PFSK-1 (cell line): ENCODE measurements at regions not wholly inside any gene's neighbourhood (a gene's known extent, or its start where the extent isn't known, plus 50 kb on each side); places are given as distances from the start of the nearest gene placed in this dataset.

Experiments used
- POLR2AphosphoS5 ChIP-seq: IDR thresholded peaks from 2 replicates; pipeline ENCODE4 v1.6.1; 2012; ENCODE audit warnings: low read depth, mild to moderate bottlenecking, control low read depth, low read length, moderate library complexity
- SIN3A ChIP-seq: IDR thresholded peaks from 2 replicates; pipeline ENCODE4 v1.6.1; 2012; ENCODE audit warnings: mild to moderate bottlenecking, low read length, moderate library complexity, borderline replicate concordance; ENCODE audit not compliant: insufficient read depth
- TAF1 ChIP-seq: IDR thresholded peaks from 2 replicates; pipeline ENCODE4 v1.6.1; 2012; ENCODE audit warnings: low read length, control low read depth, borderline replicate concordance; ENCODE audit not compliant: insufficient read depth

- TF ChIP-seq POLR2AphosphoS5 = no peak
- no peak for TF ChIP-seq TAF1
- no peak for TF ChIP-seq SIN3A
Measured at GRCh38 chr1:192024881-192025280, 133.4 kb upstream of the RGS18 start.
